HG03521 (cell line): ENCODE measurements at regions not wholly inside any gene's neighbourhood (a gene's known extent, or its start where the extent isn't known, plus 50 kb on each side); places are given as distances from the start of the nearest gene placed in this dataset.
"Not testable (repeated sequence)": the region's sequence is repeated elsewhere in the genome, so short reads cannot be mapped to it uniquely, and the experiment has no call there.

Experiments used
- ATAC-seq: cut with Tn5 transposase; IDR thresholded peaks from one replicate; pipeline ENCODE4 v1.9.1; 2021; ENCODE audit warnings: mild to moderate bottlenecking, moderate library complexity; ENCODE audit not compliant: unreplicated experiment

- no peak for ATAC-seq
These were observed 131.3 kb downstream of the LPIN1 start for GRCh38 chr2:11877764-11878163.

GRCh38 chr2:11885253-11885652, 138.8 kb downstream of the LPIN1 start:
- not testable (repeated sequence) for ATAC-seq

GRCh38 chr2:11886899-11887298, 140.5 kb downstream of the LPIN1 start:
- ATAC-seq: not testable (repeated sequence)

GRCh38 chr2:11889101-11889850, 142.8 kb downstream of the LPIN1 start:
- no peak for ATAC-seq

GRCh38 chr2:11889854-11890253, 143.4 kb downstream of the LPIN1 start:
- no peak for ATAC-seq

- no peak for ATAC-seq
These were observed 144.6 kb downstream of the LPIN1 start for GRCh38 chr2:11891028-11891427.

- no peak for ATAC-seq
These were observed 145.4 kb downstream of the LPIN1 start for GRCh38 chr2:11891671-11892440.

GRCh38 chr2:11896386-11896785, 150.0 kb downstream of the LPIN1 start:
- no peak for ATAC-seq

GRCh38 chr2:11898576-11898975, 152.1 kb downstream of the LPIN1 start:
- no peak for ATAC-seq

- no peak for ATAC-seq
These were observed 152.9 kb downstream of the LPIN1 start for GRCh38 chr2:11899264-11899818.

GRCh38 chr2:11900891-11901290, 154.5 kb downstream of the LPIN1 start:
- ATAC-seq: not testable (repeated sequence)

GRCh38 chr2:11901351-11902069, 155.1 kb downstream of the LPIN1 start:
- ATAC-seq: no peak

GRCh38 chr2:11903085-11903606, 156.7 kb downstream of the LPIN1 start:
- ATAC-seq: no peak

- ATAC-seq: peak; percentile 57
These were observed 157.6 kb downstream of the LPIN1 start for GRCh38 chr2:11904029-11904428.

- ATAC-seq: no peak
These were observed 158.5 kb downstream of the LPIN1 start for GRCh38 chr2:11904941-11905340.

- no peak for ATAC-seq
These were observed 160.8 kb downstream of the LPIN1 start for GRCh38 chr2:11907190-11907589.

GRCh38 chr2:11910971-11911370, 164.5 kb downstream of the LPIN1 start:
- no peak for ATAC-seq

GRCh38 chr2:11912980-11913379, 166.5 kb downstream of the LPIN1 start:
- no peak for ATAC-seq

GRCh38 chr2:11914455-11914854, 168.0 kb downstream of the LPIN1 start:
- no peak for ATAC-seq

GRCh38 chr2:11915650-11916049, 169.2 kb downstream of the LPIN1 start:
- ATAC-seq: no peak

- no peak for ATAC-seq
These were observed 173.5 kb downstream of the LPIN1 start for GRCh38 chr2:11919953-11920352.
